ENCODE measurements at regions not wholly inside any gene's neighbourhood (a gene's known extent, or its start where the extent isn't known, plus 50 kb on each side); places are given as distances from the start of the nearest gene placed in this dataset.
"Not testable (repeated sequence)": the region's sequence is repeated elsewhere in the genome, so short reads cannot be mapped to it uniquely, and the experiment has no call there.

- DNase-seq, result no peak
These were observed 263.7 kb downstream of the CEMIP2 start for GRCh38 chr9:71504636-71505035.

GRCh38 chr9:71498691-71499090, 269.6 kb downstream of the CEMIP2 start:
- no peak for DNase-seq

- no peak for DNase-seq
These were observed 277.5 kb downstream of the CEMIP2 start for GRCh38 chr9:71490810-71491209.

- no peak for DNase-seq
These were observed 281.3 kb downstream of the CEMIP2 start for GRCh38 chr9:71487061-71487460.

- DNase-seq, result no peak
These were observed 283.0 kb downstream of the CEMIP2 start for GRCh38 chr9:71485326-71485725.

GRCh38 chr9:71483436-71483835, 284.9 kb downstream of the CEMIP2 start:
- DNase-seq, result no peak

GRCh38 chr9:71479621-71480020, 288.7 kb downstream of the CEMIP2 start:
- DNase-seq, result no peak

- no peak for DNase-seq
These were observed 295.9 kb downstream of the CEMIP2 start for GRCh38 chr9:71472400-71472799.

GRCh38 chr9:71465392-71465791, 302.9 kb downstream of the CEMIP2 start:
- DNase-seq, result no peak

GRCh38 chr9:71459082-71459481, 309.2 kb downstream of the CEMIP2 start:
- no peak for DNase-seq

GRCh38 chr9:71446473-71447411, 321.6 kb downstream of the CEMIP2 start:
- no peak for DNase-seq

GRCh38 chr9:71446106-71446472, 322.2 kb downstream of the CEMIP2 start:
- DNase-seq, result no peak

GRCh38 chr9:71442937-71443336, 321.5 kb upstream of the TRPM3 start:
- no peak for DNase-seq

- no peak for DNase-seq
These were observed 319.8 kb upstream of the TRPM3 start for GRCh38 chr9:71441266-71441665.

- DNase-seq, result no peak
These were observed 310.5 kb upstream of the TRPM3 start for GRCh38 chr9:71431931-71432330.

- not testable (repeated sequence) for DNase-seq
These were observed 285.9 kb upstream of the TRPM3 start for GRCh38 chr9:71407341-71407740.

GRCh38 chr9:71403106-71403505, 281.7 kb upstream of the TRPM3 start:
- DNase-seq, result no peak

- no peak for DNase-seq
These were observed 271.6 kb upstream of the TRPM3 start for GRCh38 chr9:71393005-71393404.

GRCh38 chr9:71384343-71384742, 262.9 kb upstream of the TRPM3 start:
- no peak for DNase-seq

GRCh38 chr9:71383308-71383940, 262.0 kb upstream of the TRPM3 start:
- DNase-seq, result no peak

GRCh38 chr9:71368157-71368556, 246.7 kb upstream of the TRPM3 start:
- DNase-seq, result no peak

GRCh38 chr9:71364186-71364955, 242.9 kb upstream of the TRPM3 start:
- DNase-seq, result no peak

- no peak for DNase-seq
These were observed 242.0 kb upstream of the TRPM3 start for GRCh38 chr9:71363286-71363961.

Measured in activated naive CD4-positive, alpha-beta T cell (primary cell).